MCF 10A (cell line): ENCODE measurements at regions not wholly inside any gene's neighbourhood (a gene's known extent, or its start where the extent isn't known, plus 50 kb on each side); places are given as distances from the start of the nearest gene placed in this dataset.

Source experiments
- BruUV-seq: library from RNA; stranded (reverse); fragments of 400-500 nt; replicated peaks from 2 replicates; lab custom pipeline; 2021; lab: Mats Ljungman, UMichigan
- CTCF ChIA-PET: fragments of 300-600 bp; sonication (Branson Sonifier 250); formaldehyde crosslinking; extraction: SDS; loops from one replicate; lab custom pipeline; 2021; ENCODE audit warnings: antibody characterized with exemption, inconsistent platforms; lab: Yijun Ruan, JAX
- POLR2A ChIA-PET: fragments of 300-600, 350-650 bp; sonication (Branson Sonifier 250); formaldehyde crosslinking; extraction: SDS; loops from one replicate; lab custom pipeline; 2020; ENCODE audit warnings: antibody characterized with exemption, inconsistent platforms; lab: Yijun Ruan, JAX
- DNase-seq: peaks from one replicate; pipeline ENCODE4 v3.0.0-alpha.2; 2018; ENCODE audit not compliant: unreplicated experiment
- H3K27ac Mint-ChIP-seq: one replicate; pipeline ENCODE4 v1.8.0; 2022; ENCODE audit warnings: mild to moderate bottlenecking, low read depth, mixed read lengths; ENCODE audit not compliant: unreplicated experiment
- H3K27me3 Mint-ChIP-seq: one replicate; pipeline ENCODE4 v1.8.0; 2022; ENCODE audit warnings: mixed read lengths; ENCODE audit not compliant: insufficient read depth, unreplicated experiment
- H3K36me3 Mint-ChIP-seq: one replicate; pipeline ENCODE4 v1.8.0; 2022; ENCODE audit warnings: mild to moderate bottlenecking, moderate library complexity, mixed read lengths; ENCODE audit not compliant: insufficient read depth, unreplicated experiment
- H3K4me1 Mint-ChIP-seq: one replicate; pipeline ENCODE4 v1.8.0; 2022; ENCODE audit warnings: mixed read lengths; ENCODE audit not compliant: insufficient read depth, unreplicated experiment
- H3K4me3 Mint-ChIP-seq: one replicate; pipeline ENCODE4 v1.8.0; 2022; ENCODE audit warnings: mild to moderate bottlenecking, moderate library complexity, mixed read lengths; ENCODE audit not compliant: unreplicated experiment
- H3K9me3 Mint-ChIP-seq: one replicate; pipeline ENCODE4 v1.8.0; 2022; ENCODE audit warnings: mixed read lengths; ENCODE audit not compliant: unreplicated experiment
- intact Hi-C: fragments of 100-400 bp; cut with micrococcal nuclease; formaldehyde crosslinking; loops from 2 replicates; pipeline ENCODE4 v1.14.1; 2022
- TF ChIP-seq, protein P1 (sequence below): fragments of 200-600 bp; IDR thresholded peaks from one replicate; pipeline ENCODE4 v1.8.0; 2022; ENCODE audit warnings: antibody characterized with exemption, mild to moderate bottlenecking; ENCODE audit not compliant: unreplicated experiment

- no peaks in the 10 kb centered on the region for H3K27me3 Mint-ChIP-seq
- H3K27ac Mint-ChIP-seq = no peak overlapping the region
- H3K4me3 Mint-ChIP-seq = no peak overlapping the region
- DNase-seq = no peak
- H3K4me1 Mint-ChIP-seq = no peaks in the 10 kb centered on the region
- intact Hi-C loops = no loop called here
- CTCF ChIA-PET = no interaction called here
- peaks cover 5% of the 10 kb centered on the region for H3K36me3 Mint-ChIP-seq
- BruUV-seq = no TSS peak
- TF ChIP-seq, protein P1, sequence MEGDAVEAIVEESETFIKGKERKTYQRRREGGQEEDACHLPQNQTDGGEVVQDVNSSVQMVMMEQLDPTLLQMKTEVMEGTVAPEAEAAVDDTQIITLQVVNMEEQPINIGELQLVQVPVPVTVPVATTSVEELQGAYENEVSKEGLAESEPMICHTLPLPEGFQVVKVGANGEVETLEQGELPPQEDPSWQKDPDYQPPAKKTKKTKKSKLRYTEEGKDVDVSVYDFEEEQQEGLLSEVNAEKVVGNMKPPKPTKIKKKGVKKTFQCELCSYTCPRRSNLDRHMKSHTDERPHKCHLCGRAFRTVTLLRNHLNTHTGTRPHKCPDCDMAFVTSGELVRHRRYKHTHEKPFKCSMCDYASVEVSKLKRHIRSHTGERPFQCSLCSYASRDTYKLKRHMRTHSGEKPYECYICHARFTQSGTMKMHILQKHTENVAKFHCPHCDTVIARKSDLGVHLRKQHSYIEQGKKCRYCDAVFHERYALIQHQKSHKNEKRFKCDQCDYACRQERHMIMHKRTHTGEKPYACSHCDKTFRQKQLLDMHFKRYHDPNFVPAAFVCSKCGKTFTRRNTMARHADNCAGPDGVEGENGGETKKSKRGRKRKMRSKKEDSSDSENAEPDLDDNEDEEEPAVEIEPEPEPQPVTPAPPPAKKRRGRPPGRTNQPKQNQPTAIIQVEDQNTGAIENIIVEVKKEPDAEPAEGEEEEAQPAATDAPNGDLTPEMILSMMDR = no peak
- POLR2A ChIA-PET = no interaction called here
- peaks cover 8% of the 10 kb centered on the region for H3K9me3 Mint-ChIP-seq
Observed at GRCh38 chr2:128492966-128493811, 174.5 kb upstream of the HS6ST1 start.

- Mint-ChIP-seq H3K27ac (no peak overlapping the region), H3K4me1 (no peaks in the 10 kb centered on the region), H3K27me3 (no peaks in the 10 kb centered on the region), H3K36me3 (peaks cover 5% of the 10 kb centered on the region), H3K4me3 (no peak overlapping the region), H3K9me3 (peaks cover 10% of the 10 kb centered on the region)
- ChIA-PET POLR2A (no interaction called here), CTCF (interaction anchor here (1.1 kb wide), 1 partner anchor 13 kb away, joined by 3 read pairs; no protein-coding TSS in a partner anchor)
- TF ChIP-seq, protein P1 = no peak
- DNase-seq = no peak
- intact Hi-C loops = no loop called here
- no TSS peak for BruUV-seq
Observed at GRCh38 chr2:128493880-128494279, 175.2 kb upstream of the HS6ST1 start.

GRCh38 chr2:128494307-128494639 lies 175.6 kb upstream of the HS6ST1 start:
- BruUV-seq = no TSS peak
- no peak for DNase-seq
- Mint-ChIP-seq H3K9me3 (peaks cover 10% of the 10 kb centered on the region), H3K4me1 (no peaks in the 10 kb centered on the region), H3K36me3 (peaks cover 5% of the 10 kb centered on the region), H3K4me3 (no peak overlapping the region), H3K27me3 (no peaks in the 10 kb centered on the region), H3K27ac (no peak overlapping the region)
- POLR2A ChIA-PET = no interaction called here
- CTCF ChIA-PET = interaction anchor here (1.1 kb wide), 1 partner anchor 13 kb away, joined by 3 read pairs; no protein-coding TSS in a partner anchor
- TF ChIP-seq, protein P1 = no peak
- intact Hi-C loops = no loop called here

- no peak overlapping the region for H3K4me3 Mint-ChIP-seq
- POLR2A ChIA-PET = no interaction called here
- peaks cover 5% of the 10 kb centered on the region for H3K36me3 Mint-ChIP-seq
- H3K27ac Mint-ChIP-seq = no peak overlapping the region
- no peak for DNase-seq
- BruUV-seq = no TSS peak
- peaks cover 10% of the 10 kb centered on the region for H3K9me3 Mint-ChIP-seq
- no peaks in the 10 kb centered on the region for H3K27me3 Mint-ChIP-seq
- CTCF ChIA-PET = interaction anchor here (1.1 kb wide), 1 partner anchor 12 kb away, joined by 3 read pairs; no protein-coding TSS in a partner anchor
- no peaks in the 10 kb centered on the region for H3K4me1 Mint-ChIP-seq
- intact Hi-C loops = no loop called here
- TF ChIP-seq, protein P1 = no peak
Observed at GRCh38 chr2:128494640-128495321, 176.1 kb upstream of the HS6ST1 start.
